22Rv1 (cell line): ENCODE measurements at regions not wholly inside any gene's neighbourhood (a gene's known extent, or its start where the extent isn't known, plus 50 kb on each side); places are given as distances from the start of the nearest gene placed in this dataset.

Experiments
- ZFX ChIP-seq: fragments of 450-650 bp; IDR thresholded peaks from 2 replicates; pipeline ENCODE4 v1.6.1; 2017; ENCODE audit warnings: antibody characterized with exemption, borderline replicate concordance
- TF ChIP-seq, protein P1 (sequence below): fragments of 450-650 bp; IDR thresholded peaks from 2 replicates; pipeline ENCODE4 v1.5.1; 2017; ENCODE audit warnings: mild to moderate bottlenecking

DNA sequence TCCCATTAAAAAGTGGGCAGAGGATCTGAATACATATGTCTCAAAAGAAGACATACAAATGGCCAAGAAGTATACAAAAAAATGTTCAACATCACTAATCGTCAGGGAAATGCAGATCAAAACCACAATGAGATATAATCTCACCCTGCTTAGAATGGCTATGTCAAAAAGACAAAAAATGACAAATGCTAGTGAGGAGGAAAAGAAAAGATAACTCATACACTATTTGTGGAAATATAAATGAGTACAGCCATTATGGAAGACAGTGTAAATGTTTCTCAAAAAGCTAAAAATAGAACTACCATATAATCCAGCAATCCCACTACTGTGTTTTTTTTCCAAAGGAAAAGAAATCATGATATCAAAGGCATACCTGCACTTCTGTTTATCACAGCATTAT is 450.7 kb downstream of the EFNA5 start:
- TF ChIP-seq, protein P1, sequence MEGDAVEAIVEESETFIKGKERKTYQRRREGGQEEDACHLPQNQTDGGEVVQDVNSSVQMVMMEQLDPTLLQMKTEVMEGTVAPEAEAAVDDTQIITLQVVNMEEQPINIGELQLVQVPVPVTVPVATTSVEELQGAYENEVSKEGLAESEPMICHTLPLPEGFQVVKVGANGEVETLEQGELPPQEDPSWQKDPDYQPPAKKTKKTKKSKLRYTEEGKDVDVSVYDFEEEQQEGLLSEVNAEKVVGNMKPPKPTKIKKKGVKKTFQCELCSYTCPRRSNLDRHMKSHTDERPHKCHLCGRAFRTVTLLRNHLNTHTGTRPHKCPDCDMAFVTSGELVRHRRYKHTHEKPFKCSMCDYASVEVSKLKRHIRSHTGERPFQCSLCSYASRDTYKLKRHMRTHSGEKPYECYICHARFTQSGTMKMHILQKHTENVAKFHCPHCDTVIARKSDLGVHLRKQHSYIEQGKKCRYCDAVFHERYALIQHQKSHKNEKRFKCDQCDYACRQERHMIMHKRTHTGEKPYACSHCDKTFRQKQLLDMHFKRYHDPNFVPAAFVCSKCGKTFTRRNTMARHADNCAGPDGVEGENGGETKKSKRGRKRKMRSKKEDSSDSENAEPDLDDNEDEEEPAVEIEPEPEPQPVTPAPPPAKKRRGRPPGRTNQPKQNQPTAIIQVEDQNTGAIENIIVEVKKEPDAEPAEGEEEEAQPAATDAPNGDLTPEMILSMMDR: no peak
- TF ChIP-seq ZFX: no peak
